AG08395 (cell line): ENCODE measurements at regions not wholly inside any gene's neighbourhood (a gene's known extent, or its start where the extent isn't known, plus 50 kb on each side); places are given as distances from the start of the nearest gene placed in this dataset.

Experiments
- DNase-seq: peaks from one replicate; pipeline ENCODE4 v3.0.0; 2012; ENCODE audit warnings: mixed read lengths, low spot score

GRCh38 chr3:167895178-167895577, 159.7 kb downstream of the SERPINI1 start:
- DNase-seq, result no peak

- DNase-seq, result no peak
Observed at GRCh38 chr3:167892205-167892604, 156.7 kb downstream of the SERPINI1 start.

- no peak for DNase-seq
Observed at GRCh38 chr3:167887096-167887495, 151.6 kb downstream of the SERPINI1 start.

- DNase-seq, result no peak
Observed at GRCh38 chr3:167886690-167887089, 151.2 kb downstream of the SERPINI1 start.

GRCh38 chr3:167885277-167885676, 149.8 kb downstream of the SERPINI1 start:
- no peak for DNase-seq

- DNase-seq, result no peak
Observed at GRCh38 chr3:167884481-167884880, 149.0 kb downstream of the SERPINI1 start.

GRCh38 chr3:167883452-167883851, 147.9 kb downstream of the SERPINI1 start:
- no peak for DNase-seq

- DNase-seq, result peak; percentile 39
Observed at GRCh38 chr3:167882057-167882667, 146.6 kb downstream of the SERPINI1 start.

- DNase-seq, result no peak
Observed at GRCh38 chr3:167880183-167880582, 144.7 kb downstream of the SERPINI1 start.

GRCh38 chr3:167876620-167877281, 141.2 kb downstream of the SERPINI1 start:
- DNase-seq, result peak; percentile 81
